SIG-M5 treated with dmso at 0.1 percent for 504 hours (cell line): ENCODE measurements at regions not wholly inside any gene's neighbourhood (a gene's known extent, or its start where the extent isn't known, plus 50 kb on each side); places are given as distances from the start of the nearest gene placed in this dataset.

Experiments
- DNase-seq: peaks from one replicate; lab custom pipeline; 2025; ENCODE audit not compliant: unreplicated experiment; lab: John Stamatoyannopoulos, UW

DNA sequence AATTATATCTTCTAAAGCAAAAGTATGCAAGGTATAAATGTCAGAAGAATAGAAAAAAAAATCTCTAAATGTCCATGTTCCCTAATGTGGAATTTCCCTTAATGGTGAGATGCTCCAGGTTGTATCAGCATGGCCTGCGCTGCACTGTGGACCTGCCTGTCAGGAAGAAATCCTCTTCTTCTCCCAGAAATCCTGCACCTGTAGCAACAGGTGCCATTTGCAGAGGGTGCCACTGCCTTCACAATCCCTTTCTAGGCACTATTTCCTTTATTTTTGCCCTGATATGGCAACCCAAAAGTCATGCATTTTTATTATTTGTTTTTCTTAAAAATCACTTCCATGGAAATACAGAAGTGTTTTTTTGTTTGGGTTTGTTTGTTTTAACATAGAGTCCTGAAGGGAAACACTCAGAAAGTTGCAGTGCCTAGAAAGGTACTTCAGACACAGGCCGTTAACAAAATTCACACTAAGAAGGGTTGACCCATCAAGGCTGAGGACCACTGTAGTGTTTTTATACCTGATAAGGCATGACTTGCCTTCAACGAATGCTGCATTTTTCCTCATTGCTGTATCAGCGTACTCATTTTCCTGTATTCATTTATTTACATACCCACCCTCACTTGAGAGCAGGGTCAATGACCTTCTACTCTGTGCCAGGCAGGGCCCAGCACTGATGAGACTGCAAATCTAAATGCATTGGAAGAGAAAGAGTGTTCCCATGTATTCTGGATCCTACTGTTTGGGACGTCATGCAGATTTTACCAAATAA is 177.8 kb downstream of the SNX18 start:
- DNase-seq, result no peak

- no peak for DNase-seq
These were observed 176.5 kb downstream of the SNX18 start for GRCh38 chr5:54693936-54694657.

DNA sequence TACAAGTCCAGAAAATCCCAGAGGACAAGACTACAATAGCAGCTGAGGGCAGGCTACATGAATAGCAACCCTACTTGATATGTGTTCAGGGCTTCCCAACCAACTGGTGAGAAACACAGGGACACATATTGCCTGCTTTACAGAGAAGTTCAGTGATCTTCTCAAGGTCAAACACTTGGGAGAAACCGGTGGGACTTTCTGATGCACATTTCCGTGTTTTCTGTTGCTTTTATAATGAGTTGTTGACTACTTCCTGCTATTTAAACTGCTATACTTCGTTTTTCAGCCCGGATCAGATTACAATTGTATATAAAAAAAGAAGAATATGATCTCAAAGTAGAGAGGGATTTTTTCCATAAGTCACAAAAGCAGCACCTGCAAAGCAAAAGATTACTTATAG is 175.1 kb downstream of the SNX18 start:
- no peak for DNase-seq

- DNase-seq, result no peak
These were observed 174.1 kb downstream of the SNX18 start for GRCh38 chr5:54691656-54692055.

- DNase-seq, result no peak
These were observed 172.1 kb downstream of the SNX18 start for GRCh38 chr5:54689411-54690251.

DNA sequence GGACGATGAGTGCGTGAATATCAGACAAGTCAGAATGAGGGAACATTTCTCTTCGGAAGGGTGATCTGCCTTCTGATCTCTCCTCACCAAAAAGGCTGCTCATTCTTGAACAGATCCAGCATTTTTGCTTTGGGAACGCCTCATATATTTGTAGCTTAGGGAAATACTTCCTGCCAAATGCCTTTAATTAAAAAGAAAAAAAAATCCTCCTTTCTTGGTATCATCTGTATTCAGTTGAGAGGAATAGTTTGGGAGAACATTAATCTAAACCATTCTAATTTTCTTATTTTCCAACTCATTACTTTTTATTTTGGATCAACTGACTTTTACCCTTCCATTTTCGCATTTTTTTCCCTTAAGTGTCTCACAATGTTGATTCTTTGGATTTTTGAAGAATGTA is 163.4 kb downstream of the SNX18 start:
- no peak for DNase-seq

DNA sequence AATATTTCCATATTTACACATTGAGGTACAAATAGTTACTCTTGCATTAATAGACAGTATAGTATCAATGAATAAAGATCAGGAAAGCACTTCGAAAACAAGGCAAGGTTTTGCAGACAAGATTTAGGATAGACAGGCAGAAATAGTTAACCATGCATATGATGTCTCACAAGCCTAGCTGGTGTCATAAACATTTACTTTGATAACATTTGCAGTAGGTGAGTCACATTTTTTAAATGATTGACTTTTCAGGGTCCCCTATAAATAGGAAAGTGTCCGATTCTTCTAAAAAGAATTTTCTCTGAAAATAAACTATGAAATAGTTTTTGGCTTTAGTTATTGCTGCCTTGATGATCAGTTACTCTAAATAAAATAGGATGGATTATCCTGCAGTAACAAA is 162.1 kb downstream of the SNX18 start:
- no peak for DNase-seq

GRCh38 chr5:54678737-54679136 is 161.2 kb downstream of the SNX18 start:
- DNase-seq, result no peak

DNA sequence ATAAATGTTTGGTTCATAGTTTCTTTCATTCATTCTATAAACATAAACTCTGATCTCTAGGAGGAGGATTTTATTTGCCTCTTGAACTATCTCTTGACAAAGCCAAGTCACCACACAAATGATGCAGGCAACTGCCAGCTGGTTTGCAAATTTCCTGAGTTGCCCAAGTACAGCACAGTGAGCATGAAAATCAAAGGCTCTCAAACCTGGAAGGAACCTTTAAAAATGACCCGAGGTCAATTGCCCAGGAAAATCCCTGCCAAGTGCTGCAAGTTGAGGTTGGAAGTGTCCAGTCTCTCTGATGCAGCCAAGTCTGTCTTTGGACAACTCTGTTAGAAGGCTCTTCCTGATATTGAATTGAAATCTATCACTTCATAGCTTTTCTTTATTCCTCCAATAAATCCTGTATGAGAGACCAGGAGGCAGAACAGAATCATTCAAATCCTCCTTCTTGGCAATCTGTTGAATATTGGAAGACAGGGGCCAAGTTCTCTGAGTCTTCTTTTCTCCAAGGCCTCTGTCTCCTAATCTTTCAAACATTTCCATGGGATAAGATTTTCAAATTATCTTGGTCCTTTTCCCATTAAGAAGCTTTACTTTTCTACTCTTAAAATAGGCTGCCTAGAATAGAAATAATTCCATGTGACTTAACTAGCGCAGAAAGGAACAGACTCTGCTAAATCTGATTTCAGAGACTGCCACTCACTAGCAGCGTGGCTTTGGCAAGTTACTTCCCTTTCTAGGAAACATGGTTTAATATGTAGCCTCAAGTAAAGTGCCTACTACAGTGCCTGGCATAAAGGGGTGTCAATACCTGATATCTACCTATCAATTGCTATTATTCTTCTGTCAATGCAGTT is 159.2 kb downstream of the SNX18 start:
- DNase-seq, result no peak

DNA sequence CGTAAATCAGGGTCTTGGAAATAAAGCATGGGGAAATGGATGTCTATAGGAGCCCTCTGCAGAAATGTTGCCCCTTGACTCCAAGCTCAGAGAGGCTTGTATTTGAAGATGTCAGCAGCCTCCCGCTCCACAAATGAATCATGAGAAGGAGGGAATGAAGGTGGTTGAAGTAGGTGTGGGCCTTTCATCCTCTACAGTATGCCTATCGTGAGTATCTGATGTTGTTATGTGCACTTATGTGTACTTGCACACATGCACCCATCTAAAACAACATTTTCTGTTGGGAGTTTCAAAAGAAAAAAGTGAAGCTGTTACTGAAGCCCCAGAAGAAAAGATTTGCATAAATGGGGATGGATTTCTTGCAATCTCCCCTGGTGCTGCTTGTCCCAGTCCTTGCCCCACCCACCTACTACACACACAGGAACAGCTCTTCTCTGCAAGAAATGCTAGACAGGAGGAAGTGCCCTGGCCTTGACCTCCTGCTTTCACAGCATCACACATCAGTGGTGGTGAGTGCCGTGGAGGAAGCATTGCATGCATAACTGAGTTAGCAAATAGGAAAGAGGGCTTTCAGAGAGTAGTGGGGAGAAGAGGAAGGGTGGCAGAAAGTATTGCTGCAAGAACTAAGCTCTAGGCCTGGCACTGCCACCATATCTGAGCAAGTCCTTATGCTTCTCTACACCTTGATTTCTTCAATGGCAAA is 156.1 kb downstream of the SNX18 start:
- peak; percentile 93 for DNase-seq

DNA sequence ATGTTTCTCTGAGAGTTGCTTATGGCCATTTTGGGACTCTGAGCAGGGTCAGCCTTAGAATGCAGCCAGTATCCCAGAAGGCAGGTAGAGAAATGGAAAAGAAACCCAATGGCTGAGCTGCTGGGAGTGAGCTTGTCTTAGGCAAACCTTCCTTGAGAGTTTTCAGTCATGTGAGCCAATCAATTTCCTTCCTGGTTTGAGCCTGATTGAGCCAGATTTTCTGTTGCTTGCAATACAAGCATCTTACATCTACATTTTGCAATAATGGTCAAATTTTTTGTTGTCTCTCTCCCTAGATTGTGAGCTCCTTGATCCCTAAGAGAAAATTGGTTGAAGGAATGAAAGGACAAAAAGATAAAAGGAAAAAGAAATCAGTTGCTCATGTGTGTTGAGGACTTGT is 155.3 kb downstream of the SNX18 start:
- no peak for DNase-seq

DNA sequence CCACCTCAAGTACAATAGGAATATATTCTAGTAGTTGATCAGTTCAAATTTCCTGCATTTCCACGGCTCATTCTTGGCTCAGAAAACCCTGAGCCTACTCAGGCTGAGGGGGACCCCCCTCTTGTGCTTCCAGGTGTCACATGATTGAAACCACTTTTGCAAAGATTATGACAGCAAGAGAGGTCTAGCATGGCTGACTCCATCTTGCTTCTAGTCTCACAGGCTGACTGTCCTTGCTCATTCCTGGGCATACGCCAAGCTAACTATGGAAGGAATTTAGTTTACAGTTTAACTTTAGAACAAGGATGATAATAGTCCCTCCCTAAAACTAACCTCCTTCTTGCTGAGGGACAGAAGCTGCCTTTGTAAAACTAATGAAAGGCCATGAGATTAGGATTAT is 154.1 kb downstream of the SNX18 start:
- DNase-seq, result no peak

DNA sequence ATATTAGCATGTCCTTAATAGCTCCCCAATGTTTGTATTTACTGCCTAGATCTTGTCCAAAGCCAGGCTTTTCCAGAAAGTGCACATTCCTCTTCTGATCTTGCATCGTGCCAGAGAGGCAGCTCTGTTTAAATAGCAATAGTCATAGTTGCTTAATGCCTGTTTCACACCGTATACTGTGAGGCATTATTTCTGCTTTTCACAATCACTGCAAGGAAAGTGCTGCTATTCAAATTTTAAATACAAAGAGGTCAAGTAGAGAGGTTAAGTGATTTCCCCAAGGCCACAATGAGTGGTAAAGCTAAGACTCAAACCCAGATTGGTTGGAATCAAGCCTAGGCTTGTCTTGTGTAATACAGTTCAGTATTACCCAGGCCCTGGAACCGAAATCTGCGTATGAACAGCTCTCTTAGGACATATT is 153.6 kb downstream of the SNX18 start:
- DNase-seq, result peak; percentile 66

DNA sequence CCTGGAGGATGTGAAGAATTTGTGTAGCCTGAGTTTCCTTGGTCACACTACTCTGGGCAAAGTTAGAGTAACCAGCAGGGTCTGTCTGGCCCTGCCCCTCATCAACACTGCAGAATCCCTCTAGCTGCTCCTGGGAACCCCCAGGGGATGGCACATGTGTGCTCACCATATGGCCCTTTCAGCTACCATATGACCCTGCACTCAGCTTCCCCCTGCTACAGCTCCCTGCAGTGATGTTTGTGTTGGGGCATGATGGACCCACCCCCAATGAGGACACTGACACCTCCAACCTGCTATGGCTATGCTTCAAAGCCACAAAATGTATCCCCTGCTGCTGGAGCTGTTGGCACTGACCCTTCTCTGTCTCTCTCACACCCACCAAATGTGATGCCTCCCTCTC is 152.7 kb downstream of the SNX18 start:
- no peak for DNase-seq

- DNase-seq, result no peak
These were observed 152.3 kb downstream of the SNX18 start for GRCh38 chr5:54669845-54670244.

DNA sequence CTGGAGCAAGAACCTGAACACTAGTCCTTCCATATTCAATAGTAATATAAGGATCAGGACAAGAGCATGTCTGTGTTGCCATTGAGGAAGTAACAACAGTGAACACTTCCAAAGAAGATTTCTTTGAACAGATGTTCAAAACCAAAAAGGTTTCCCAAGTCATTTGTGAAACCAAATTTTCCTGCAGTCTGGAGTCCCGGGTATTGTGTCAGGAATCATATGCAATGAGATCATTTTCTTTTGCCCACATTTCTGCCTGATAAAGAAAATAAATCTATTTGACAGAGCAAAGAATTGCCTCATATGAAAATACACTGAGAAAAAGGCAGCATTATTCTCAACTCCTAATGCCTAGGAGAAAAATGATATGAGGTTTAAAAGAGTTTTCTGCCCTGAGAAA is 151.7 kb downstream of the SNX18 start:
- no peak for DNase-seq

GRCh38 chr5:54668096-54668495 is 150.5 kb downstream of the SNX18 start:
- no peak for DNase-seq

DNA sequence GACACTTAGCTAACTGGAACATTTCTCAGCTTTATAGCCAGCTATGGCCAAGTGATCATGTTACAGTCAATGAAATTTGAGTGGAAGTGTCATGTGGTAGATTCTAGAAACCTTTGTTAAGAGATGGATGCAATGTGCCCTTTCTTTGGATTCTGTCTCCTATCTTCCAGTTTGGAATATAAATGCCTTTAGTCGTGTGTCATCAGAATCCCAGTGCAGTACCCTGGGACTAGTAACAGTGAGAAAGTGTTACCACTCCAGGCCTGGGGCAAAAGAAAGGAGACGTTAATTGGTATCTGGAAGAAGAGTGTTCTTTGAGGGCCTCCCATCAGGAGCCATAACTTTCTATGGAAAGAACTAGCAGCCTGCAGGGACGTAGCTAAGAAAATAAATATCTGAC is 149.6 kb downstream of the SNX18 start:
- no peak for DNase-seq

- DNase-seq, result no peak
These were observed 146.3 kb downstream of the SNX18 start for GRCh38 chr5:54663866-54664265.

DNA sequence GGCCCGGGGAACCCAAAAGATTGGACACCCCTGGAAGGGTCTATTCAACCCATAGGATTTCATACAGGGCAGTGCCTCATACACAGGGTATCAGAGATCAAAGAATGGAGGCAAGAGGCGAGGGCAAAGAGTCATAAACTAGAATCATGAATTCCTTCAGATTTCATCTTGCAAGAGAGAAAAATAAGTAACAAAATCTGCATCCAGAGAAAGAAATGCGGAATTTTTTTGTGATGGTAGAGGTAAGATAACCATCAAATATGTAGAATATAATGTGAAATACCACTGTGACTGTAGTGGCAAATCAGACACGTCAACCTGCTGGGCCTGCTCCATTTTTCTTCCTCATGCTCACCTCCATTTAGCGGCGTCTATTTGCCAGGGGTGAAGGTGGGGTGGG is 143.6 kb downstream of the SNX18 start:
- no peak for DNase-seq
